GM12878 (cell line): ENCODE measurements at regions not wholly inside any gene's neighbourhood (a gene's known extent, or its start where the extent isn't known, plus 50 kb on each side); places are given as distances from the start of the nearest gene placed in this dataset.
A peak's percentile ranks its signal among the peaks of the same experiment; 100 is the strongest.

Experiments used
- ATAC-seq: fragments of 200-7000 bp; cut with Tn5 transposase; 3 replicates; pipeline ENCODE4 v1.9.1; 2020; ENCODE audit warnings: mild to moderate bottlenecking, moderate library complexity
- BruUV-seq: library from RNA; stranded (reverse); fragments of 400-500 nt; replicated peaks from 2 replicates; lab custom pipeline; 2021; lab: Mats Ljungman, UMichigan
- CTCF ChIA-PET: fragments of 300-600 bp; sonication (Branson Sonifier 250); formaldehyde crosslinking; extraction: SDS; loops from one replicate; lab custom pipeline; 2021; ENCODE audit warnings: inconsistent platforms; lab: Yijun Ruan, JAX
- POLR2A ChIA-PET: fragments of 350-600 bp; formaldehyde crosslinking; extraction: SDS; loops from one replicate; lab custom pipeline; 2021; ENCODE audit warnings: inconsistent platforms; lab: Charles Lee
- RAD21 ChIA-PET: fragments of 300-600 bp; sonication (Branson Sonifier 250); formaldehyde crosslinking; loops from one replicate; lab custom pipeline; 2023; ENCODE audit warnings: antibody characterized with exemption; ENCODE audit not compliant: unreplicated experiment; lab: Charles Lee
- SMC1A ChIA-PET: fragments of 300-600 bp; sonication (Branson Sonifier 250); formaldehyde crosslinking; loops from one replicate; lab custom pipeline; 2023; ENCODE audit not compliant: unreplicated experiment, uncharacterized antibody; lab: Charles Lee
- DNase-seq: peaks from one replicate; pipeline ENCODE4 v3.0.0-alpha.2; 2011; ENCODE audit warnings: low read depth, low spot score
- FAIRE-seq: peaks from 3 replicates; lab custom pipeline; 2011; peaks lifted over from hg19 to GRCh38; lab: Jason Lieb, UNC
- H2AFZ ChIP-seq: 2 replicates; pipeline ENCODE4 v1.6.0; 2011; ENCODE audit warnings: low read depth, low read length, control low read depth; ENCODE audit not compliant: control insufficient read depth
- H3K27ac ChIP-seq: 2 replicates; pipeline ENCODE4 v1.5.1; 2011; ENCODE audit warnings: control low read depth; ENCODE audit not compliant: control insufficient read depth, insufficient read depth
- H3K27me3 ChIP-seq, 2 experiments: replicated peaks in 1 of 2; 2 replicates each; pipeline versions ENCODE4 v1.6.0 to v1.6.1; 2011; ENCODE audit warnings: low read length in 1 of 2; ENCODE audit not compliant: control insufficient read depth in 2 of 2, insufficient read depth in 2 of 2
- H3K36me3 ChIP-seq, 2 experiments: 2 replicates each; pipeline ENCODE4 v1.5.1; 2011; ENCODE audit warnings: low read length in 1 of 2; ENCODE audit not compliant: control insufficient read depth in 2 of 2, insufficient read depth in 2 of 2
- H3K4me1 ChIP-seq: 2 replicates; pipeline ENCODE4 v1.6.1; 2011; ENCODE audit warnings: mild to moderate bottlenecking, low read length, moderate library complexity, mixed read lengths; ENCODE audit not compliant: control insufficient read depth, insufficient read depth
- H3K4me2 ChIP-seq: 2 replicates; pipeline ENCODE4 v1.6.0; 2011; ENCODE audit warnings: control low read depth; ENCODE audit not compliant: control insufficient read depth, insufficient read depth
- H3K4me3 ChIP-seq: fragments of 200-600 bp; sonication (generic); 2 replicates; pipeline ENCODE4 v1.5.1; 2016
- H3K79me2 ChIP-seq: 2 replicates; pipeline ENCODE4 v1.6.0; 2011; ENCODE audit warnings: low read length; ENCODE audit not compliant: control insufficient read depth, insufficient read depth
- H3K9ac ChIP-seq: 2 replicates; pipeline ENCODE4 v1.8.0; 2011; ENCODE audit warnings: low read length, control low read depth, mixed read lengths; ENCODE audit not compliant: control insufficient read depth, insufficient read depth
- H3K9me3 ChIP-seq: replicated peaks from 3 replicates; pipeline ENCODE4 v1.5.1; 2011; ENCODE audit warnings: mild to moderate bottlenecking, low read length; ENCODE audit not compliant: control insufficient read depth, insufficient read depth
- H4K20me1 ChIP-seq: 2 replicates; pipeline ENCODE4 v1.6.0; 2011; ENCODE audit not compliant: control insufficient read depth, insufficient read depth
- ATF7 ChIP-seq: fragments of 450-650 bp; IDR thresholded peaks from 2 replicates; pipeline ENCODE4 v1.6.1; 2016; ENCODE audit warnings: low read depth, mild to moderate bottlenecking
- CBFB ChIP-seq: IDR thresholded peaks from 2 replicates; pipeline ENCODE4 v1.6.1; 2016; ENCODE audit warnings: antibody characterized with exemption, low read depth
- EED ChIP-seq: sonication (generic); IDR thresholded peaks from 2 replicates; pipeline ENCODE4 v1.6.1; 2016; ENCODE audit warnings: antibody characterized with exemption, low read depth
- IKZF2 ChIP-seq, 2 experiments: fragments of 450-650 bp; IDR thresholded peaks; 2 replicates each; pipeline ENCODE4 v1.6.1; 2017; ENCODE audit warnings: mild to moderate bottlenecking in 2 of 2, moderate library complexity in 2 of 2
- KLF5 ChIP-seq: fragments of 450-650 bp; IDR thresholded peaks from 2 replicates; pipeline ENCODE4 v1.6.1; 2014; ENCODE audit warnings: mild to moderate bottlenecking; ENCODE audit not compliant: partially characterized antibody
- MEF2B ChIP-seq: fragments of 450-650 bp; IDR thresholded peaks from 2 replicates; pipeline ENCODE4 v1.6.1; 2018; ENCODE audit warnings: mild to moderate bottlenecking, moderate library complexity; ENCODE audit not compliant: partially characterized antibody, poor library complexity, severe bottlenecking
- MTA2 ChIP-seq: fragments of 450-650 bp; IDR thresholded peaks from 2 replicates; pipeline ENCODE4 v1.6.1; 2016; ENCODE audit warnings: low read depth, mild to moderate bottlenecking, moderate library complexity
- NFYB ChIP-seq: IDR thresholded peaks from 2 replicates; pipeline ENCODE4 v1.6.1; 2011; ENCODE audit warnings: low read depth, mild to moderate bottlenecking, low read length, improper control_type of control experiment, moderate library complexity; ENCODE audit not compliant: insufficient read depth
- NR2F1 ChIP-seq: fragments of 450-650 bp; conservative IDR thresholded peaks from 2 replicates; pipeline ENCODE4 v1.6.1; 2017; ENCODE audit warnings: mild to moderate bottlenecking
- PAX5 ChIP-seq: IDR thresholded peaks from 2 replicates; pipeline ENCODE4 v1.6.1; 2011; ENCODE audit warnings: low read depth, low read length, borderline replicate concordance
- RB1 ChIP-seq: fragments of 450-650 bp; formaldehyde crosslinking; IDR thresholded peaks from 2 replicates; pipeline ENCODE4 v1.6.1; 2017; ENCODE audit warnings: mild to moderate bottlenecking, borderline replicate concordance
- STAT1 ChIP-seq: fragments of 450-650 bp; conservative IDR thresholded peaks from 2 replicates; pipeline ENCODE4 v1.6.1; 2014; ENCODE audit warnings: antibody characterized with exemption, mild to moderate bottlenecking
- WGBS: methylation state at CpG from one replicate; pipeline ENCODE4 v1.1.6; 2016; ENCODE audit warnings: low lambda C conversion rate; ENCODE audit not compliant: insufficient replicate concordance, insufficient coverage; ENCODE audit errors: missing lambda C conversion rate; 5-methylcytosine and 5-hydroxymethylcytosine counted together
- in situ Hi-C: fragments of 300-500 bp; cut with MboI; formaldehyde crosslinking; loops from 9 replicates; pipeline ENCODE4 v1.14.3; 2018; ENCODE audit warnings: mixed read lengths
- intact Hi-C: fragments of 100-400 bp; cut with micrococcal nuclease; formaldehyde crosslinking; loops from one replicate; pipeline ENCODE4 v1.14.2; 2022; ENCODE audit not compliant: unreplicated experiment
- TF ChIP-seq, protein P1 (sequence below): IDR thresholded peaks from 2 replicates; pipeline ENCODE4 v1.6.1; 2012; ENCODE audit warnings: low read depth, low read length, improper control_type of control experiment
- TF ChIP-seq, protein P2 (sequence below): fragments of 450-650 bp; IDR thresholded peaks from 2 replicates; pipeline ENCODE4 v1.6.1; 2017; ENCODE audit warnings: mild to moderate bottlenecking
- TF ChIP-seq, protein P3 (sequence below): fragments of 450-650 bp; IDR thresholded peaks from 2 replicates; pipeline ENCODE4 v1.6.1; 2018; ENCODE audit warnings: borderline replicate concordance, mild to moderate bottlenecking; ENCODE audit not compliant: partially characterized antibody
- TF ChIP-seq, protein P4 (sequence below): IDR thresholded peaks from 2 replicates; pipeline ENCODE4 v1.6.1; 2011; ENCODE audit warnings: borderline replicate concordance, low read depth, mild to moderate bottlenecking, moderate library complexity, low read length; ENCODE audit not compliant: insufficient read depth, poor library complexity, severe bottlenecking

DNA sequence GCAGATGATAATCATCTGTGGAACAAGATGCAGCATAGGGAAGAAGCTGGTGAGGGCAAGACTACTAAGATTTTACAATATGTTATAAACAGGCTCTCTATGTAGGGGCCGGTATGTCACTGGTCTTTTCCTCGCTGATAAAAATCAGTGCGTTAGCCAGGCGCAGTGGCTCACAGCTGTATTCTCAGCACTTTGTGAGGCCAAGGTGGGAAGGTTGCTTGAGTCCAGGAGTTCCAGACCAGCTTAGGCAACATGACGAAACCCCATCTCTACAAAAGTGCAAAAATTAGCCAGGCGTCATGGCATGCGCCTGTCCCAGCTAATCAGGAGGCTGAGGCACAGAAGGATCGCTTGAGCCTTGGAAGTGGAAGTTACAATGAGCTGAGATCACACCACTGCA lies 135.9 kb downstream of the TUSC1 start (continued):
- TF ChIP-seq, protein P1, sequence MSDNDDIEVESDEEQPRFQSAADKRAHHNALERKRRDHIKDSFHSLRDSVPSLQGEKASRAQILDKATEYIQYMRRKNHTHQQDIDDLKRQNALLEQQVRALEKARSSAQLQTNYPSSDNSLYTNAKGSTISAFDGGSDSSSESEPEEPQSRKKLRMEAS = no peak
- TF ChIP-seq NR2F1 = no peak

DNA sequence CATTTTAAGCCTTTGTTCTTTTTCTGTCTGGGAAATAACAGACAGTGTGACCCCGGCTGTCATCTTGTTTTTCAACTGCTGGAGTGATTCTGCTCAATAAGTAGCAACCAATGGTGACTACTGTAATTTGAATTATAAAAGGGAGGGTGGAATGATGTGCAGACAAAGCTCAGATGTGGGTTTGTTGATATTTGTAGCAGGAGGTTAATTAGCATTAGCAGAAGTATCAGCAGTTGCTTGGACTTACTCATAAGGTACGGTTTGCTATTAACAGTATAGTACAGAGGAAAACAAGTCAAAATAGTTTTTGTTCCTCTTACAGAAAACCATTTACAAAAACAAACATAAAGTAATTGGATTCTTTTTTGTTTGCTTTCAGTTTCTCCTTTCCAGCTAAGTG lies 140.4 kb downstream of the TUSC1 start:
- CTCF ChIA-PET = interaction anchor here (0.6 to 1.6 kb wide), 5 partner anchors 11 to 76 kb away, joined by 3 to 5 read pairs (median 3); no protein-coding TSS in a partner anchor
- DNase-seq (no peak), ATAC-seq (peak; percentile 48), FAIRE-seq (no peak)
- RAD21 ChIA-PET = interaction anchor here (0.9 to 1.3 kb wide), 3 partner anchors 16 to 20 kb away, joined by 3 to 5 read pairs (median 5); no protein-coding TSS in a partner anchor
- Histone ChIP-seq H3K9me3 (no peaks in the 10 kb centered on the region), H3K4me2 (no peak overlapping the region), H3K4me1 (no peaks in the 10 kb centered on the region), H3K4me3 (no peak overlapping the region), H3K27ac (no peak overlapping the region), H4K20me1 (no peaks in the 10 kb centered on the region), H3K9ac (no peak overlapping the region)
- in situ Hi-C loops = no loop called here
- SMC1A ChIA-PET = interaction anchor here (1.0 to 2.0 kb wide), 10 partner anchors 11 to 139 kb away, joined by 3 to 6 read pairs (median 4); no protein-coding TSS in a partner anchor
- TF ChIP-seq, protein P2, sequence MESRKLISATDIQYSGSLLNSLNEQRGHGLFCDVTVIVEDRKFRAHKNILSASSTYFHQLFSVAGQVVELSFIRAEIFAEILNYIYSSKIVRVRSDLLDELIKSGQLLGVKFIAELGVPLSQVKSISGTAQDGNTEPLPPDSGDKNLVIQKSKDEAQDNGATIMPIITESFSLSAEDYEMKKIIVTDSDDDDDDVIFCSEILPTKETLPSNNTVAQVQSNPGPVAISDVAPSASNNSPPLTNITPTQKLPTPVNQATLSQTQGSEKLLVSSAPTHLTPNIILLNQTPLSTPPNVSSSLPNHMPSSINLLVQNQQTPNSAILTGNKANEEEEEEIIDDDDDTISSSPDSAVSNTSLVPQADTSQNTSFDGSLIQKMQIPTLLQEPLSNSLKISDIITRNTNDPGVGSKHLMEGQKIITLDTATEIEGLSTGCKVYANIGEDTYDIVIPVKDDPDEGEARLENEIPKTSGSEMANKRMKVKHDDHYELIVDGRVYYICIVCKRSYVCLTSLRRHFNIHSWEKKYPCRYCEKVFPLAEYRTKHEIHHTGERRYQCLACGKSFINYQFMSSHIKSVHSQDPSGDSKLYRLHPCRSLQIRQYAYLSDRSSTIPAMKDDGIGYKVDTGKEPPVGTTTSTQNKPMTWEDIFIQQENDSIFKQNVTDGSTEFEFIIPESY = no peak
- TF ChIP-seq, protein P3, sequence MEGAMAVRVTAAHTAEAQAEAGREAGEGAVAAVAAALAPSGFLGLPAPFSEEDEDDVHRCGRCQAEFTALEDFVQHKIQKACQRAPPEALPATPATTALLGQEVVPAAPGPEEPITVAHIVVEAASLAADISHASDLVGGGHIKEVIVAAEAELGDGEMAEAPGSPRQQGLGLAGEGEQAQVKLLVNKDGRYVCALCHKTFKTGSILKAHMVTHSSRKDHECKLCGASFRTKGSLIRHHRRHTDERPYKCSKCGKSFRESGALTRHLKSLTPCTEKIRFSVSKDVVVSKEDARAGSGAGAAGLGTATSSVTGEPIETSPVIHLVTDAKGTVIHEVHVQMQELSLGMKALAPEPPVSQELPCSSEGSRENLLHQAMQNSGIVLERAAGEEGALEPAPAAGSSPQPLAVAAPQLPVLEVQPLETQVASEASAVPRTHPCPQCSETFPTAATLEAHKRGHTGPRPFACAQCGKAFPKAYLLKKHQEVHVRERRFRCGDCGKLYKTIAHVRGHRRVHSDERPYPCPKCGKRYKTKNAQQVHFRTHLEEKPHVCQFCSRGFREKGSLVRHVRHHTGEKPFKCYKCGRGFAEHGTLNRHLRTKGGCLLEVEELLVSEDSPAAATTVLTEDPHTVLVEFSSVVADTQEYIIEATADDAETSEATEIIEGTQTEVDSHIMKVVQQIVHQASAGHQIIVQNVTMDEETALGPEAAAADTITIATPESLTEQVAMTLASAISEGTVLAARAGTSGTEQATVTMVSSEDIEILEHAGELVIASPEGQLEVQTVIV = no peak
- peak in 1 of 2 experiments; percentile 20; a peak in 1 of 4 replicates for TF ChIP-seq IKZF2 (IDR thresholded peaks at IDR 0.05)
- TF ChIP-seq, protein P4, sequence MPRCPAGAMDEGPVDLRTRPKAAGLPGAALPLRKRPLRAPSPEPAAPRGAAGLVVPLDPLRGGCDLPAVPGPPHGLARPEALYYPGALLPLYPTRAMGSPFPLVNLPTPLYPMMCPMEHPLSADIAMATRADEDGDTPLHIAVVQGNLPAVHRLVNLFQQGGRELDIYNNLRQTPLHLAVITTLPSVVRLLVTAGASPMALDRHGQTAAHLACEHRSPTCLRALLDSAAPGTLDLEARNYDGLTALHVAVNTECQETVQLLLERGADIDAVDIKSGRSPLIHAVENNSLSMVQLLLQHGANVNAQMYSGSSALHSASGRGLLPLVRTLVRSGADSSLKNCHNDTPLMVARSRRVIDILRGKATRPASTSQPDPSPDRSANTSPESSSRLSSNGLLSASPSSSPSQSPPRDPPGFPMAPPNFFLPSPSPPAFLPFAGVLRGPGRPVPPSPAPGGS = no peak
- no peak for TF ChIP-seq RB1
- TF ChIP-seq MEF2B = peak; percentile 13
- no peak for TF ChIP-seq STAT1
- TF ChIP-seq CBFB = no peak
- no peak for TF ChIP-seq EED
- no peak for TF ChIP-seq NFYB
- peak; percentile 75 for TF ChIP-seq MTA2
- no peak for TF ChIP-seq PAX5
- TF ChIP-seq ATF7 = 0 out of 2 replicates have a peak, but pooled peaks have one; percentile 32
- no peak for TF ChIP-seq KLF5
- TF ChIP-seq, all 136 proteins: peak for 4
- Histone ChIP-seq H3K27me3 (no peaks in the 10 kb centered on the region), H2AFZ (no peak overlapping the region), H3K36me3 (no peaks in the 10 kb centered on the region), H3K79me2 (no peaks in the 10 kb centered on the region)
- BruUV-seq = no TSS peak
- POLR2A ChIA-PET = interaction anchor here (2.0 kb wide), 1 partner anchor 11 kb away, joined by 4 read pairs; no protein-coding TSS in a partner anchor
- WGBS = 8% methylated on average over 2 of the region's 2 CpGs
- intact Hi-C loops = no loop called here
